Endodermal cell (in vitro differentiated cells): ENCODE measurements at regions not wholly inside any gene's neighbourhood (a gene's known extent, or its start where the extent isn't known, plus 50 kb on each side); places are given as distances from the start of the nearest gene placed in this dataset.

Experiments
- DNase-seq: peaks from one replicate; pipeline ENCODE4 v3.0.0-alpha.2; 2017
- H3K27ac ChIP-seq: 2 replicates; pipeline ENCODE4 v1.5.1; 2013; ENCODE audit warnings: mild to moderate bottlenecking, low read depth, low read length, moderate library complexity
- H3K27me3 ChIP-seq: 2 replicates; pipeline ENCODE4 v1.6.1; 2013; ENCODE audit warnings: mild to moderate bottlenecking, low read length, moderate library complexity; ENCODE audit not compliant: insufficient read depth, control insufficient read depth, poor library complexity, severe bottlenecking
- H3K36me3 ChIP-seq: 2 replicates; pipeline ENCODE4 v1.7.0; 2013; ENCODE audit warnings: mild to moderate bottlenecking, low read length, moderate library complexity; ENCODE audit not compliant: control insufficient read depth, insufficient read depth
- H3K4me1 ChIP-seq: one replicate; pipeline ENCODE4 v1.7.0; 2013; ENCODE audit warnings: low read length; ENCODE audit not compliant: control insufficient read depth, insufficient read depth
- H3K4me3 ChIP-seq: 2 replicates; pipeline ENCODE4 v1.5.1; 2013; ENCODE audit warnings: mild to moderate bottlenecking, low read length, moderate library complexity
- H3K9ac ChIP-seq: 2 replicates; pipeline ENCODE4 v1.6.1; 2013; ENCODE audit warnings: mild to moderate bottlenecking, low read length, moderate library complexity; ENCODE audit not compliant: poor library complexity, severe bottlenecking; ENCODE audit errors: extremely low read depth
- H3K9me3 ChIP-seq: 2 replicates; pipeline ENCODE4 v1.6.1; 2013; ENCODE audit warnings: mild to moderate bottlenecking, low read length, moderate library complexity; ENCODE audit not compliant: control insufficient read depth
- H3K27ac Mint-ChIP-seq: 2 replicates; pipeline ENCODE4 v1.8.0; 2020; ENCODE audit warnings: mixed read lengths
- H3K27me3 Mint-ChIP-seq: 2 replicates; pipeline ENCODE4 v1.8.0; 2021; ENCODE audit warnings: mild to moderate bottlenecking, mixed read lengths; ENCODE audit not compliant: insufficient read depth
- H3K36me3 Mint-ChIP-seq: 2 replicates; pipeline ENCODE4 v1.8.0; 2020; ENCODE audit warnings: low read depth, mixed read lengths
- H3K4me1 Mint-ChIP-seq: 2 replicates; pipeline ENCODE4 v1.8.0; 2020; ENCODE audit warnings: mixed read lengths
- H3K4me3 Mint-ChIP-seq: 2 replicates; pipeline ENCODE4 v1.8.0; 2020; ENCODE audit warnings: mild to moderate bottlenecking, moderate library complexity, mixed read lengths
- H3K9me3 Mint-ChIP-seq: 2 replicates; pipeline ENCODE4 v1.8.0; 2020; ENCODE audit warnings: mild to moderate bottlenecking, mixed read lengths
- WGBS, 2 experiments: methylation state at CpG; one replicate each; pipeline versions ENCODE4 v1.1.5 to v1.1.7; 2013; ENCODE audit warnings: missing lambda C conversion rate in 2 of 2, mixed read lengths in 1 of 2; ENCODE audit not compliant: insufficient coverage in 1 of 2, insufficient read length in 1 of 2; 5-methylcytosine and 5-hydroxymethylcytosine counted together
- TF ChIP-seq, protein P1 (sequence below): fragments of 200-600 bp; sonication (generic); conservative IDR thresholded peaks from 2 replicates; pipeline ENCODE4 v1.5.0; 2021; ENCODE audit warnings: antibody characterized with exemption, mild to moderate bottlenecking

DNA sequence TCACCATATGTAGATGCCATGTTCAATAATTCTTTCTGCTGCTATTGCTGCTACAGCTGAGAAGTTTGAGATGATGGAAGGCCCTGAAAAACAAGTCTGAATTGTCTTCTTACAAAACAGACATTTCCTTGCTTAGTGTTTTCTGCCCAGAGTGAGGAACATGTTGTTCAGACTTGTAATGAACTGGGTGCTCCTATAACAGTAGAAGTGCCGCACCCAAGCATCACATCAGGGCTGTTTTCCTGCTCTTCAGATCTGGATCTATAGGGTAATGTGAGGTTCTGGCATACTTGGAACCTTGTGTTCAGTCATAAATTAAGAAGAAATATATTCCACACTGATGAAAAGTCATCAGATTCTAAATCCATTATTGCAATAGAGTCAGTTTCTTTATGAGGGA, 171.9 kb upstream of the DIO2 start:
- H3K9me3 Mint-ChIP-seq: no peaks in the 10 kb centered on the region
- H3K36me3 ChIP-seq: no peaks in the 10 kb centered on the region
- H3K4me3 Mint-ChIP-seq: no peak overlapping the region
- no peak for DNase-seq
- no peaks in the 10 kb centered on the region for H3K4me1 ChIP-seq
- H3K9me3 ChIP-seq: peaks cover 3% of the 10 kb centered on the region
- TF ChIP-seq, protein P1, sequence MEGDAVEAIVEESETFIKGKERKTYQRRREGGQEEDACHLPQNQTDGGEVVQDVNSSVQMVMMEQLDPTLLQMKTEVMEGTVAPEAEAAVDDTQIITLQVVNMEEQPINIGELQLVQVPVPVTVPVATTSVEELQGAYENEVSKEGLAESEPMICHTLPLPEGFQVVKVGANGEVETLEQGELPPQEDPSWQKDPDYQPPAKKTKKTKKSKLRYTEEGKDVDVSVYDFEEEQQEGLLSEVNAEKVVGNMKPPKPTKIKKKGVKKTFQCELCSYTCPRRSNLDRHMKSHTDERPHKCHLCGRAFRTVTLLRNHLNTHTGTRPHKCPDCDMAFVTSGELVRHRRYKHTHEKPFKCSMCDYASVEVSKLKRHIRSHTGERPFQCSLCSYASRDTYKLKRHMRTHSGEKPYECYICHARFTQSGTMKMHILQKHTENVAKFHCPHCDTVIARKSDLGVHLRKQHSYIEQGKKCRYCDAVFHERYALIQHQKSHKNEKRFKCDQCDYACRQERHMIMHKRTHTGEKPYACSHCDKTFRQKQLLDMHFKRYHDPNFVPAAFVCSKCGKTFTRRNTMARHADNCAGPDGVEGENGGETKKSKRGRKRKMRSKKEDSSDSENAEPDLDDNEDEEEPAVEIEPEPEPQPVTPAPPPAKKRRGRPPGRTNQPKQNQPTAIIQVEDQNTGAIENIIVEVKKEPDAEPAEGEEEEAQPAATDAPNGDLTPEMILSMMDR: no peak
- H3K27me3 Mint-ChIP-seq: no peaks in the 10 kb centered on the region
- no peak overlapping the region for H3K27ac ChIP-seq
- no peaks in the 10 kb centered on the region for H3K4me1 Mint-ChIP-seq
- WGBS, 2 experiments: 90 to 100% methylated on average over 1 of the region's 1 CpG
- no peaks in the 10 kb centered on the region for H3K27me3 ChIP-seq
- H3K36me3 Mint-ChIP-seq: no peaks in the 10 kb centered on the region
- no peak overlapping the region for H3K4me3 ChIP-seq
- H3K27ac Mint-ChIP-seq: no peak overlapping the region
- no peak overlapping the region for H3K9ac ChIP-seq

DNA sequence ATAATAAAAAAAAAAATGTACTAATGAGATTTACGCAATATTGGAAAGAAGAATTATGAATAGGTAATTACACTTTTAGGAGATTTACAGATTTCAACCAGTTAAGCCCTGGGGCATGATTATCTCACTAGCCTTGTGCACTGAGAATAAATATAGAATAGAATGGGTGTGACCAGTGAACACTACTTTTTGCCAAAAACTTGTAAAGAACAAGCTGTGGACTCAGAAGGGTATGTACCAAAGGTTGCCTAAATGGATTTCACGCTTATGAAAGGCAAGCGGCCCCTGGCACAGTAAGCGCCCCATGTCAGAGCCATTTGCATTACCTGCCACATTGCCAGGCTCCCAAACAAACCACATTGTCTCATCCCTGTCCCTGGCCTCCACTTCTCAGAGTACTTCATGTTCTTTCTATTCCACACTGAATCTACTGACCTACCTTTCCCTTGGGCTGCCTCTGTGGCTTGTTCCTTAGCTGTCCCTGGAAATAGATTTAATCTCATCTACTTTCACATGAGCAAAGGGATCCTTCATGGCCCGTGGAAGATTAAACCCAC, 170.6 kb upstream of the DIO2 start:
- Mint-ChIP-seq H3K36me3 (no peaks in the 10 kb centered on the region), H3K27ac (no peak overlapping the region), H3K27me3 (no peaks in the 10 kb centered on the region), H3K4me3 (no peak overlapping the region), H3K9me3 (no peaks in the 10 kb centered on the region), H3K4me1 (no peaks in the 10 kb centered on the region)
- WGBS, 2 experiments: 98% methylated on average over 5 of the region's 5 CpGs; no CpG with 5 or more reads in 1 of the 2 experiments
- Histone ChIP-seq H3K27ac (no peak overlapping the region), H3K9ac (no peak overlapping the region), H3K9me3 (peaks cover 3% of the 10 kb centered on the region), H3K4me1 (no peaks in the 10 kb centered on the region), H3K4me3 (no peak overlapping the region), H3K27me3 (no peaks in the 10 kb centered on the region), H3K36me3 (no peaks in the 10 kb centered on the region)
- TF ChIP-seq, protein P1: no peak
- DNase-seq: no peak

DNA sequence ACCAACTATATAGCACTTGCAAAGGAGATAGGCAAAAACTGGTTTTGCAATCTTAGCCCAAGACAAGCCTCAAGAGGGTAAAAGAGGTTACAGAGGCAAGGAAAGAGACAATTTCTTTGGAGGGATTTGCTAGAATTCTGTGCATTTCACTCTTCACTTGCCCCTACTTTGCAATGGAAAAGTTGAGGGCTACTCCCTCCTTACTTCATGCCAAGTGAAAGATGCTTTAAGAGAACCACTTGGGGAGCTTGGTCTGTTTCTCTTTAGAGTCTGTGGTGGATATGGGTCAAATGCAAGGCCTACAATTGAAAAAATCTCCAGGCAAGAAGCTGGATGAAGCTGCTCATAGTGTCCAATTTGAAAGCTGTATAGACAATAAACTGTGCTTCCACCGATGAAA, 167.7 kb upstream of the DIO2 start:
- no peaks in the 10 kb centered on the region for H3K27me3 ChIP-seq
- H3K9ac ChIP-seq: no peak overlapping the region
- no peaks in the 10 kb centered on the region for H3K36me3 ChIP-seq
- TF ChIP-seq, protein P1: no peak
- no peak overlapping the region for H3K27ac ChIP-seq
- no peak for DNase-seq
- H3K27ac Mint-ChIP-seq: no peak overlapping the region
- no peaks in the 10 kb centered on the region for H3K27me3 Mint-ChIP-seq
- no peaks in the 10 kb centered on the region for H3K9me3 Mint-ChIP-seq
- 91% methylated on average over 1 of the region's 1 CpG; no CpG with 5 or more reads in 1 of the 2 experiments for WGBS, 2 experiments
- H3K4me1 ChIP-seq: no peaks in the 10 kb centered on the region
- no peaks in the 10 kb centered on the region for H3K4me1 Mint-ChIP-seq
- H3K4me3 Mint-ChIP-seq: no peak overlapping the region
- no peaks in the 10 kb centered on the region for H3K9me3 ChIP-seq
- H3K36me3 Mint-ChIP-seq: no peaks in the 10 kb centered on the region
- H3K4me3 ChIP-seq: no peak overlapping the region
